Lower leg skin (tissue), 3 donors: ENCODE measurements at regions not wholly inside any gene's neighbourhood (a gene's known extent, or its start where the extent isn't known, plus 50 kb on each side); places are given as distances from the start of the nearest gene placed in this dataset.

Experiments used
- CTCF ChIP-seq, 3 donors: fragments of 450-650 bp; IDR thresholded peaks; one replicate each; pipeline ENCODE4 v1.5.1; 2016; ENCODE audit warnings: antibody characterized with exemption in 3 of 3, mild to moderate bottlenecking in 3 of 3, moderate library complexity in 2 of 3
- POLR2A ChIP-seq, 2 donors: fragments of 450-650 bp; IDR thresholded peaks; one replicate each; pipeline ENCODE4 v1.6.1; 2016 to 2017; ENCODE audit warnings: antibody characterized with exemption in 2 of 2, mild to moderate bottlenecking in 1 of 2, moderate library complexity in 1 of 2

DNA sequence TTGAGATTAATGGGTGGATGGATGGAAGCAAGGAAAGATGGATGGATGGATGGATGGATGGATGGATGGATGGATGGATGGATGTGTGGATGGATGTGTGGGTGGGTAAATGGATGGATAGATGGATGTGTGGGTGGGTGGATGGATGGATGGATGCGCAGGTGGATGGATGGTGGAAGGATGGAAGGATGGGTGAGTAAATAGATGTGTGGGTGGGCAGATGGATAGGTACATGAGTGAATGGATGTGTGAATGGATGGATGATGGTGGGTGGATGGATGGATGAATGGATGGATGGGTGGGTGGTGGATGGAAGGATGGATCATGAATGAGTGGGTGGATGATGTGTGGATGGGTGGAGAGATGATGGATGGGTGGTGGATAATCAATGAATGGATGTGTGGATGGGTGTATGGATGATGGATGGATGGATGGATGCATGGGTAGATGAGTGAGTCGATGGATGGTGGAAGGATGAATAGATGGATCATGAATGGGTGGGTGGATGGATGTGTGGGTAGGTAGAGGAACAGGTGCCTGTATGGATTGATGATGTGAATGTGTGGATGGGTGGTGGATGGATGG, 375.2 kb downstream of the BRD1 start:
- TF ChIP-seq CTCF (IDR thresholded peaks at IDR 0.05) (no peak), POLR2A (IDR thresholded peaks at IDR 0.05) (no peak)
